Activated CD8-positive, alpha-beta T cell treated with anti-CD3 and anti-CD28 coated beads, Interleukin-2, amount 10 ng/mL, durations not matched to agents 7 days and 5 days (primary cell): ENCODE measurements at regions not wholly inside any gene's neighbourhood (a gene's known extent, or its start where the extent isn't known, plus 50 kb on each side); places are given as distances from the start of the nearest gene placed in this dataset.

Source experiments
- ATAC-seq: fragments of 150-1000 bp; cut with Tn5 transposase; one replicate; pipeline ENCODE4 v1.10.0; 2021; ENCODE audit warnings: moderate library complexity
- CTCF ChIA-PET: fragments of 350-600 bp; sonication (Branson Sonifier 250); formaldehyde crosslinking; loops from one replicate; lab custom pipeline; 2021; ENCODE audit warnings: antibody characterized with exemption; lab: Charles Lee
- POLR2A ChIA-PET: fragments of 350-600 bp; sonication (Branson Sonifier 250); formaldehyde crosslinking; loops from one replicate; lab custom pipeline; 2021; ENCODE audit warnings: antibody characterized with exemption; lab: Charles Lee
- DNase-seq: peaks from one replicate; pipeline ENCODE4 v3.0.0-alpha.2; 2020
- H3K27ac Mint-ChIP-seq: one replicate; pipeline ENCODE4 v1.8.0; 2021; ENCODE audit warnings: mild to moderate bottlenecking, mixed read lengths
- H3K27me3 Mint-ChIP-seq: one replicate; pipeline ENCODE4 v1.8.0; 2021; ENCODE audit warnings: low read depth, mixed read lengths
- H3K36me3 Mint-ChIP-seq: one replicate; pipeline ENCODE4 v1.8.0; 2021; ENCODE audit warnings: low read depth, mixed read lengths
- H3K4me1 Mint-ChIP-seq: one replicate; pipeline ENCODE4 v1.8.0; 2021; ENCODE audit warnings: low read depth, mixed read lengths
- H3K4me3 Mint-ChIP-seq: one replicate; pipeline ENCODE4 v1.8.0; 2021; ENCODE audit warnings: mild to moderate bottlenecking, mixed read lengths
- H3K9me3 Mint-ChIP-seq: one replicate; pipeline ENCODE4 v1.8.0; 2022; ENCODE audit warnings: mixed read lengths; ENCODE audit not compliant: insufficient read depth

- no peak for ATAC-seq
- no peak overlapping the region for H3K4me3 Mint-ChIP-seq
- H3K9me3 Mint-ChIP-seq, result peaks cover 35% of the 10 kb centered on the region
- no peaks in the 10 kb centered on the region for H3K27me3 Mint-ChIP-seq
- no peak for DNase-seq
- ChIA-PET CTCF (no interaction called here), POLR2A (no interaction called here)
- no peaks in the 10 kb centered on the region for H3K36me3 Mint-ChIP-seq
- no peaks in the 10 kb centered on the region for H3K4me1 Mint-ChIP-seq
- H3K27ac Mint-ChIP-seq, result no peak overlapping the region
Measured at GRCh38 chr13:64909184-64909583, 2321.0 kb downstream of the PCDH9 start.

- no peak overlapping the region for H3K27ac Mint-ChIP-seq
- DNase-seq, result no peak
- H3K4me1 Mint-ChIP-seq, result no peaks in the 10 kb centered on the region
- H3K4me3 Mint-ChIP-seq, result no peak overlapping the region
- ATAC-seq, result no peak
- H3K9me3 Mint-ChIP-seq, result peaks cover 35% of the 10 kb centered on the region
- CTCF ChIA-PET, result no interaction called here
- no peaks in the 10 kb centered on the region for H3K36me3 Mint-ChIP-seq
- H3K27me3 Mint-ChIP-seq, result no peaks in the 10 kb centered on the region
- POLR2A ChIA-PET, result no interaction called here
Measured at GRCh38 chr13:64900039-64900438, 2330.1 kb downstream of the PCDH9 start.

- no peak for DNase-seq
- Mint-ChIP-seq H3K9me3 (peaks cover 16% of the 10 kb centered on the region), H3K36me3 (no peaks in the 10 kb centered on the region), H3K4me3 (no peak overlapping the region), H3K27me3 (no peaks in the 10 kb centered on the region), H3K4me1 (no peaks in the 10 kb centered on the region), H3K27ac (no peak overlapping the region)
- ATAC-seq, result no peak
- ChIA-PET POLR2A (no interaction called here), CTCF (no interaction called here)
Measured at GRCh38 chr13:64884976-64885375, 2345.2 kb downstream of the PCDH9 start.

- no peaks in the 10 kb centered on the region for H3K27me3 Mint-ChIP-seq
- H3K36me3 Mint-ChIP-seq, result no peaks in the 10 kb centered on the region
- H3K27ac Mint-ChIP-seq, result no peak overlapping the region
- ChIA-PET POLR2A (no interaction called here), CTCF (no interaction called here)
- DNase-seq (no peak), ATAC-seq (no peak)
- H3K9me3 Mint-ChIP-seq, result peaks cover 10% of the 10 kb centered on the region
- no peaks in the 10 kb centered on the region for H3K4me1 Mint-ChIP-seq
- H3K4me3 Mint-ChIP-seq, result no peak overlapping the region
Measured at GRCh38 chr13:64877176-64877575, 2353.0 kb downstream of the PCDH9 start.

GRCh38 chr13:64871742-64872141 lies 2358.4 kb downstream of the PCDH9 start:
- ATAC-seq, result no peak
- no peaks in the 10 kb centered on the region for H3K36me3 Mint-ChIP-seq
- peaks cover 11% of the 10 kb centered on the region for H3K9me3 Mint-ChIP-seq
- no peak overlapping the region for H3K4me3 Mint-ChIP-seq
- H3K27me3 Mint-ChIP-seq, result no peaks in the 10 kb centered on the region
- H3K27ac Mint-ChIP-seq, result no peak overlapping the region
- DNase-seq, result no peak
- ChIA-PET POLR2A (no interaction called here), CTCF (no interaction called here)
- no peaks in the 10 kb centered on the region for H3K4me1 Mint-ChIP-seq

GRCh38 chr13:64869539-64869938 lies 2360.6 kb downstream of the PCDH9 start:
- Mint-ChIP-seq H3K4me1 (no peaks in the 10 kb centered on the region), H3K9me3 (peaks cover 11% of the 10 kb centered on the region), H3K36me3 (no peaks in the 10 kb centered on the region), H3K27ac (no peak overlapping the region), H3K4me3 (no peak overlapping the region), H3K27me3 (no peaks in the 10 kb centered on the region)
- DNase-seq (no peak), ATAC-seq (no peak)
- ChIA-PET POLR2A (no interaction called here), CTCF (no interaction called here)

- Mint-ChIP-seq H3K27me3 (no peaks in the 10 kb centered on the region), H3K4me1 (no peaks in the 10 kb centered on the region), H3K36me3 (no peaks in the 10 kb centered on the region), H3K4me3 (no peak overlapping the region), H3K27ac (no peak overlapping the region), H3K9me3 (peaks cover 16% of the 10 kb centered on the region)
- CTCF ChIA-PET, result no interaction called here
- ATAC-seq (no peak), DNase-seq (no peak)
- POLR2A ChIA-PET, result no interaction called here
Measured at GRCh38 chr13:64867856-64868255, 2362.3 kb downstream of the PCDH9 start.

GRCh38 chr13:64866331-64866730 lies 2363.8 kb downstream of the PCDH9 start:
- peaks cover 13% of the 10 kb centered on the region for H3K9me3 Mint-ChIP-seq
- no peak for ATAC-seq
- POLR2A ChIA-PET, result no interaction called here
- no peak overlapping the region for H3K4me3 Mint-ChIP-seq
- DNase-seq, result no peak
- H3K36me3 Mint-ChIP-seq, result no peaks in the 10 kb centered on the region
- no peaks in the 10 kb centered on the region for H3K27me3 Mint-ChIP-seq
- no peaks in the 10 kb centered on the region for H3K4me1 Mint-ChIP-seq
- CTCF ChIA-PET, result no interaction called here
- no peak overlapping the region for H3K27ac Mint-ChIP-seq

- DNase-seq (no peak), ATAC-seq (no peak)
- H3K4me1 Mint-ChIP-seq, result no peaks in the 10 kb centered on the region
- ChIA-PET POLR2A (no interaction called here), CTCF (no interaction called here)
- H3K27me3 Mint-ChIP-seq, result no peaks in the 10 kb centered on the region
- no peak overlapping the region for H3K4me3 Mint-ChIP-seq
- no peaks in the 10 kb centered on the region for H3K36me3 Mint-ChIP-seq
- H3K27ac Mint-ChIP-seq, result no peak overlapping the region
- peaks cover 4% of the 10 kb centered on the region for H3K9me3 Mint-ChIP-seq
Measured at GRCh38 chr13:64855506-64855905, 2374.6 kb downstream of the PCDH9 start.

GRCh38 chr13:64850017-64850416 lies 2380.1 kb downstream of the PCDH9 start:
- Mint-ChIP-seq H3K27ac (no peak overlapping the region), H3K4me3 (no peak overlapping the region), H3K9me3 (peaks cover 6% of the 10 kb centered on the region), H3K27me3 (no peaks in the 10 kb centered on the region), H3K4me1 (no peaks in the 10 kb centered on the region), H3K36me3 (no peaks in the 10 kb centered on the region)
- POLR2A ChIA-PET, result no interaction called here
- DNase-seq (no peak), ATAC-seq (no peak)
- CTCF ChIA-PET, result no interaction called here

- Mint-ChIP-seq H3K9me3 (peaks cover 12% of the 10 kb centered on the region), H3K4me3 (no peak overlapping the region), H3K27me3 (no peaks in the 10 kb centered on the region), H3K4me1 (no peaks in the 10 kb centered on the region), H3K27ac (no peak overlapping the region), H3K36me3 (no peaks in the 10 kb centered on the region)
- POLR2A ChIA-PET, result no interaction called here
- CTCF ChIA-PET, result no interaction called here
- DNase-seq (no peak), ATAC-seq (no peak)
Measured at GRCh38 chr13:64849196-64849595, 2380.9 kb downstream of the PCDH9 start.

- Mint-ChIP-seq H3K27me3 (no peaks in the 10 kb centered on the region), H3K4me1 (no peaks in the 10 kb centered on the region), H3K27ac (no peak overlapping the region), H3K9me3 (peaks cover 14% of the 10 kb centered on the region), H3K4me3 (no peak overlapping the region), H3K36me3 (no peaks in the 10 kb centered on the region)
- DNase-seq (no peak), ATAC-seq (no peak)
- CTCF ChIA-PET, result no interaction called here
- POLR2A ChIA-PET, result no interaction called here
Measured at GRCh38 chr13:64847767-64848166, 2382.4 kb downstream of the PCDH9 start.

- no peak for ATAC-seq
- Mint-ChIP-seq H3K27me3 (no peaks in the 10 kb centered on the region), H3K4me3 (no peak overlapping the region), H3K9me3 (peaks cover 9% of the 10 kb centered on the region), H3K36me3 (no peaks in the 10 kb centered on the region), H3K4me1 (no peaks in the 10 kb centered on the region), H3K27ac (no peak overlapping the region)
- CTCF ChIA-PET, result no interaction called here
- no peak for DNase-seq
- POLR2A ChIA-PET, result no interaction called here
Measured at GRCh38 chr13:64845110-64845509, 2385.0 kb downstream of the PCDH9 start.
